ENCODE measurements at regions not wholly inside any gene's neighbourhood (a gene's known extent, or its start where the extent isn't known, plus 50 kb on each side); places are given as distances from the start of the nearest gene placed in this dataset.

DNA sequence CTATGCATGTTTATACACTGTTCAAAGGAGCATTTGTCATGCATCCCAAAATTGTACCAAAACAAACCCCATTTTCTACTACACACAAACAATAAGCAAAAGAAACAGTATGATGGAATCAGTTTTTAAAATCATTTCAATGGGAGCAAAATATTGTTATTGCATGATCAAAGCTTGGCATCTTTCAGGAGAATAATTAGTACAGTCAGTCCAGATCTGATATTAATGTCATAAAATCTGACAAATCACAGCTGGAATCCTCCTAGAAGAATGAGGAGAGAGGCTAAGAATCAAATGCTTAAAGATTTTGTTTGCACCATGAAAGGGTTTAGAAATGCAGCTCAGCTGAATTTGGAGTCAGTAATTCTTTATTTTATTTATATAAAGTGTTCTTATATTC is 229.7 kb upstream of the SEMA3E start:
- TF ChIP-seq RAD21 (IDR thresholded peaks at IDR 0.05; ENCODE audit: low read depth) (no peak), YY1 (IDR thresholded peaks at IDR 0.05; ENCODE audit: low read depth) (no peak), TCF12 (IDR thresholded peaks at IDR 0.05; ENCODE audit: low read depth) (no peak), EP300 (IDR thresholded peaks at IDR 0.05; ENCODE audit: borderline replicate concordance) (no peak)
- TF ChIP-seq, protein P1, sequence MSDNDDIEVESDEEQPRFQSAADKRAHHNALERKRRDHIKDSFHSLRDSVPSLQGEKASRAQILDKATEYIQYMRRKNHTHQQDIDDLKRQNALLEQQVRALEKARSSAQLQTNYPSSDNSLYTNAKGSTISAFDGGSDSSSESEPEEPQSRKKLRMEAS (IDR thresholded peaks at IDR 0.05): no peak

All from Ishikawa (cell line).